Colonic mucosa (tissue), 4 donors: ENCODE measurements at regions not wholly inside any gene's neighbourhood (a gene's known extent, or its start where the extent isn't known, plus 50 kb on each side); places are given as distances from the start of the nearest gene placed in this dataset.

Experiments used
- DNase-seq: peaks from one replicate; pipeline ENCODE4 v3.0.0-alpha.2; 2020
- H3K27ac ChIP-seq: fragments of 200-600 bp; one replicate; pipeline ENCODE4 v1.8.0; 2021
- H3K27me3 ChIP-seq: fragments of 200-600 bp; one replicate; pipeline ENCODE4 v1.8.0; 2021
- H3K36me3 ChIP-seq: fragments of 200-600 bp; one replicate; pipeline ENCODE4 v1.8.0; 2021
- H3K4me1 ChIP-seq: fragments of 200-600 bp; one replicate; pipeline ENCODE4 v1.8.0; 2021; ENCODE audit warnings: mild to moderate bottlenecking
- H3K4me3 ChIP-seq: fragments of 200-600 bp; one replicate; pipeline ENCODE4 v1.8.0; 2021
- H3K9ac ChIP-seq, 2 donors: one replicate each; pipeline ENCODE4 v1.7.0; 2013; ENCODE audit warnings: control low read depth in 2 of 2, low read depth in 2 of 2, low read length in 2 of 2
- H3K9me3 ChIP-seq: fragments of 200-600 bp; one replicate; pipeline ENCODE4 v1.8.0; 2021
- CTCF ChIP-seq: fragments of 200-600 bp; IDR thresholded peaks from one replicate; pipeline ENCODE4 v1.8.0; 2022; ENCODE audit warnings: antibody characterized with exemption, mild to moderate bottlenecking
- intact Hi-C: fragments of 100-400 bp; cut with DNase I; formaldehyde crosslinking; loops from one replicate; pipeline ENCODE4 v1.14.1; 2022
- donor health status: healthy.
- donor health status: DM: no; HTN: no; CAD: no.
- donor health status: DM: no; HTN: no; CAD: no.

GRCh38 chr1:69258842-69259241, 308.9 kb upstream of the LRRC7 start:
- no peaks in the 10 kb centered on the region for H3K9me3 ChIP-seq
- H3K9ac ChIP-seq = no peak overlapping the region
- intact Hi-C loops = no loop called here
- no peaks in the 10 kb centered on the region for H3K4me1 ChIP-seq
- DNase-seq = no peak
- no peaks in the 10 kb centered on the region for H3K36me3 ChIP-seq
- no peak overlapping the region for H3K4me3 ChIP-seq
- no peak for TF ChIP-seq CTCF
- H3K27ac ChIP-seq = no peak overlapping the region
- no peaks in the 10 kb centered on the region for H3K27me3 ChIP-seq

GRCh38 chr1:69263921-69264391, 303.8 kb upstream of the LRRC7 start:
- no peak for DNase-seq
- Histone ChIP-seq H3K9me3 (no peaks in the 10 kb centered on the region), H3K27ac (no peak overlapping the region), H3K9ac (no peak overlapping the region), H3K36me3 (no peaks in the 10 kb centered on the region), H3K4me3 (no peak overlapping the region), H3K27me3 (no peaks in the 10 kb centered on the region), H3K4me1 (no peaks in the 10 kb centered on the region)
- intact Hi-C loops = no loop called here
- no peak for TF ChIP-seq CTCF

GRCh38 chr1:69269491-69269890, 298.2 kb upstream of the LRRC7 start:
- intact Hi-C loops = no loop called here
- Histone ChIP-seq H3K27ac (no peak overlapping the region), H3K9ac (no peak overlapping the region), H3K27me3 (no peaks in the 10 kb centered on the region), H3K4me1 (no peaks in the 10 kb centered on the region), H3K9me3 (no peaks in the 10 kb centered on the region), H3K4me3 (no peak overlapping the region), H3K36me3 (no peaks in the 10 kb centered on the region)
- no peak for DNase-seq
- no peak for TF ChIP-seq CTCF

- no peak for TF ChIP-seq CTCF
- H3K4me3 ChIP-seq = no peak overlapping the region
- H3K27ac ChIP-seq = no peak overlapping the region
- intact Hi-C loops = no loop called here
- DNase-seq = no peak
- no peaks in the 10 kb centered on the region for H3K4me1 ChIP-seq
- H3K9ac ChIP-seq = no peak overlapping the region
- H3K36me3 ChIP-seq = no peaks in the 10 kb centered on the region
- no peaks in the 10 kb centered on the region for H3K9me3 ChIP-seq
- H3K27me3 ChIP-seq = no peaks in the 10 kb centered on the region
Observed at GRCh38 chr1:69271587-69272125, 296.1 kb upstream of the LRRC7 start.

- Histone ChIP-seq H3K9ac (no peak overlapping the region), H3K4me1 (no peaks in the 10 kb centered on the region), H3K9me3 (no peaks in the 10 kb centered on the region), H3K27ac (no peak overlapping the region), H3K27me3 (no peaks in the 10 kb centered on the region), H3K4me3 (no peak overlapping the region), H3K36me3 (no peaks in the 10 kb centered on the region)
- intact Hi-C loops = no loop called here
- no peak for DNase-seq
- no peak for TF ChIP-seq CTCF
Observed at GRCh38 chr1:69272684-69273083, 295.0 kb upstream of the LRRC7 start.

GRCh38 chr1:69278923-69279322, 288.8 kb upstream of the LRRC7 start:
- Histone ChIP-seq H3K36me3 (no peaks in the 10 kb centered on the region), H3K27ac (no peak overlapping the region), H3K9me3 (no peaks in the 10 kb centered on the region), H3K4me3 (no peak overlapping the region), H3K9ac (no peak overlapping the region), H3K27me3 (no peaks in the 10 kb centered on the region), H3K4me1 (no peaks in the 10 kb centered on the region)
- no peak for TF ChIP-seq CTCF
- intact Hi-C loops = no loop called here
- DNase-seq = no peak
